WTC11 (cell line): ENCODE measurements at regions not wholly inside any gene's neighbourhood (a gene's known extent, or its start where the extent isn't known, plus 50 kb on each side); places are given as distances from the start of the nearest gene placed in this dataset.

ENCODE experiments used
- ATAC-seq: fragments of 200-7000 bp; cut with Tn5 transposase; 2 replicates; pipeline ENCODE4 v1.10.0; 2021; ENCODE audit warnings: mild to moderate bottlenecking, moderate library complexity
- CTCF ChIA-PET: fragments of 300-600 bp; sonication (Branson Sonifier 250); formaldehyde crosslinking; loops from one replicate; lab custom pipeline; 2021; ENCODE audit warnings: antibody characterized with exemption; lab: Charles Lee
- POLR2A ChIA-PET: fragments of 350-600 bp; sonication (Branson Sonifier 250); formaldehyde crosslinking; loops from one replicate; lab custom pipeline; 2021; ENCODE audit warnings: antibody characterized with exemption; lab: Charles Lee
- DNase-seq: peaks from one replicate; pipeline ENCODE4 v3.0.0; 2021; ENCODE audit warnings: low spot score
- H3K27ac Mint-ChIP-seq: 2 replicates; pipeline ENCODE4 v1.8.0; 2021; ENCODE audit warnings: mixed read lengths
- H3K27me3 Mint-ChIP-seq: 2 replicates; pipeline ENCODE4 v1.8.0; 2021; ENCODE audit warnings: low read depth, mild to moderate bottlenecking, moderate library complexity, mixed read lengths
- H3K36me3 Mint-ChIP-seq: 2 replicates; pipeline ENCODE4 v1.8.0; 2021; ENCODE audit warnings: mixed read lengths
- H3K4me1 Mint-ChIP-seq: 2 replicates; pipeline ENCODE4 v1.8.0; 2022; ENCODE audit warnings: mixed read lengths
- H3K4me3 Mint-ChIP-seq: 2 replicates; pipeline ENCODE4 v1.8.0; 2021; ENCODE audit warnings: mild to moderate bottlenecking, moderate library complexity, mixed read lengths
- H3K9me3 Mint-ChIP-seq: 2 replicates; pipeline ENCODE4 v1.8.0; 2021; ENCODE audit warnings: mixed read lengths
- ESRRA ChIP-seq: sonication (generic); formaldehyde crosslinking; IDR thresholded peaks from 2 replicates; pipeline ENCODE4 v1.8.1; 2022; ENCODE audit warnings: mild to moderate bottlenecking, missing genetic modification reagents, borderline replicate concordance
- MYBL2 ChIP-seq: sonication (generic); formaldehyde crosslinking; IDR thresholded peaks from 2 replicates; pipeline ENCODE4 v1.8.1; 2023; ENCODE audit warnings: mild to moderate bottlenecking, moderate library complexity, missing genetic modification reagents
- NFE2L1 ChIP-seq: sonication (generic); formaldehyde crosslinking; IDR thresholded peaks from 2 replicates; pipeline ENCODE4 v1.8.1; 2023; ENCODE audit warnings: missing genetic modification reagents
- NR1H2 ChIP-seq: sonication (generic); formaldehyde crosslinking; IDR thresholded peaks from 2 replicates; pipeline ENCODE4 v1.9.0; 2021; ENCODE audit warnings: mild to moderate bottlenecking, moderate library complexity, missing genetic modification reagents
- NR2C2 ChIP-seq: sonication (generic); formaldehyde crosslinking; IDR thresholded peaks from 2 replicates; pipeline ENCODE4 v1.8.0; 2022; ENCODE audit warnings: mild to moderate bottlenecking, missing genetic modification reagents
- OVOL2 ChIP-seq: fragments of 250-450 bp; sonication (Bioruptor Pico); IDR thresholded peaks from 2 replicates; pipeline ENCODE4 v1.9.0; 2021; ENCODE audit warnings: mild to moderate bottlenecking, borderline replicate concordance
- SP1 ChIP-seq: sonication (generic); formaldehyde crosslinking; conservative IDR thresholded peaks from 2 replicates; pipeline ENCODE4 v1.8.1; 2022; ENCODE audit warnings: missing genetic modification reagents
- TEAD4 ChIP-seq: sonication (generic); formaldehyde crosslinking; IDR thresholded peaks from 2 replicates; pipeline ENCODE4 v1.8.0; 2022; ENCODE audit warnings: mild to moderate bottlenecking, missing genetic modification reagents
- ZBTB21 ChIP-seq: sonication (generic); formaldehyde crosslinking; IDR thresholded peaks from 2 replicates; pipeline ENCODE4 v1.8.1; 2023; ENCODE audit warnings: mild to moderate bottlenecking, missing genetic modification reagents, borderline replicate concordance
- ZNF416 ChIP-seq: fragments of 250-450 bp; sonication (Bioruptor Pico); IDR thresholded peaks from 2 replicates; pipeline ENCODE4 v1.9.0; 2021; ENCODE audit warnings: mild to moderate bottlenecking, inconsistent platforms
- TF ChIP-seq, protein P1 (sequence below): sonication (generic); formaldehyde crosslinking; IDR thresholded peaks from 2 replicates; pipeline ENCODE4 v1.8.1; 2023; ENCODE audit warnings: mild to moderate bottlenecking, moderate library complexity, missing genetic modification reagents
- TF ChIP-seq, protein P2 (sequence below): sonication (generic); formaldehyde crosslinking; IDR thresholded peaks from 2 replicates; pipeline ENCODE4 v1.8.1; 2023; ENCODE audit warnings: mild to moderate bottlenecking, missing genetic modification reagents
- TF ChIP-seq, protein P3 (sequence below): sonication (generic); formaldehyde crosslinking; IDR thresholded peaks from 2 replicates; pipeline ENCODE4 v1.8.0; 2022; ENCODE audit warnings: mild to moderate bottlenecking, missing genetic modification reagents
- TF ChIP-seq, protein P4 (sequence below): sonication (generic); formaldehyde crosslinking; IDR thresholded peaks from 2 replicates; pipeline ENCODE4 v1.8.1; 2023; ENCODE audit warnings: mild to moderate bottlenecking, missing genetic modification reagents, moderate library complexity
- TF ChIP-seq, protein P5 (sequence below): sonication (generic); formaldehyde crosslinking; IDR thresholded peaks from 2 replicates; pipeline ENCODE4 v1.8.1; 2022; ENCODE audit warnings: low read depth, missing genetic modification reagents, borderline replicate concordance
- TF ChIP-seq, protein P6 (sequence below): fragments of 250-450 bp; sonication (Bioruptor Pico); IDR thresholded peaks from 2 replicates; pipeline ENCODE4 v1.8.0; 2021; ENCODE audit warnings: mild to moderate bottlenecking
- TF ChIP-seq, protein P7 (sequence below): sonication (generic); formaldehyde crosslinking; IDR thresholded peaks from 2 replicates; pipeline ENCODE4 v1.8.1; 2023; ENCODE audit warnings: mild to moderate bottlenecking, missing genetic modification reagents, borderline replicate concordance

DNA sequence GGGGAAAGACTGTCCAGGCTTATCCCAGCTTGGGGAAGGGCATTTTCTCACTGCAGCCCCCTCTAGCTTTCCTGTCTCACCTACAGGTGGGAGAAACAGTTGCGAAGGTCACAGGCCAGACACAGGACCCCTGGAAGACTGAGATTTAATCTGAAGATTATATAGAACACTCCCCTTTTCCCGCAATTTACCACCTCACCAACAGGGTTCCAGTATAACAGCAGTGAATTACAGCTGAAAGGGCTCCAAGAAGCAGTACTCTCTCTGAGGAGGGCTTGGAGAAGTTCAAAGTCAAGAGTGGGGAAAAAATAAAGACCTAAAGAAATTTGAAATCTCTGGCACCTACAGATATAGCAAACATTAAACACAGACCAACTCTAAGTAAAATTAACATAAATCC, 111.9 kb downstream of the ANKRD60 start:
- no peak overlapping the region for H3K27ac Mint-ChIP-seq

DNA sequence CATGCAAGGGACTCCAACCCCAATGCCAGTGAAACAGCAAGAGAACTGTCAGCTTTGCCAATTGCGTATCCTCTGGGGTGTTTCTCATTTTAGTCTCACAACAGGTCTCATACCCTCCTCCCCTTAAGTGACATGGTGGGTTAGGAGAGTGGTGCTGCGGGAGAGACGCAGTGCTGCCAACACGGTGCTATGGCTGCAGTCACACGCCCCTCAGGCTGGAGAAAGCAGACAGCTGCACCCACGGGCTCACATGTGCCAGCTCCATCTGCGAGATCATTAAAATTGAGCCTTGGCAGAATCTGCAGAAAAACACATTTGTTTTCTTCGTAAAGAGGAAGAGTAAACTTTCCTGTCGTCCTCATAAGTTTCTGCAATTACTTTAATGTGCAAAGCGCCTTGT, 114.7 kb downstream of the ANKRD60 start:
- DNase-seq (no peak), ATAC-seq (no peak)
- POLR2A ChIA-PET: no interaction called here
- Mint-ChIP-seq H3K9me3 (peaks cover 24% of the 10 kb centered on the region), H3K36me3 (no peaks in the 10 kb centered on the region), H3K4me3 (no peak overlapping the region), H3K4me1 (no peaks in the 10 kb centered on the region), H3K27me3 (peaks cover 3% of the 10 kb centered on the region; the same call in 1 of the 2 replicates), H3K27ac (no peak overlapping the region)
- CTCF ChIA-PET: interaction anchor here (0.7 to 1.2 kb wide), 2 partner anchors 28 to 66 kb away, joined by 3 to 4 read pairs; no protein-coding TSS in a partner anchor
- TF ChIP-seq ZNF416 (CRISPR knock-in tag): no peak
- TF ChIP-seq, protein P1, sequence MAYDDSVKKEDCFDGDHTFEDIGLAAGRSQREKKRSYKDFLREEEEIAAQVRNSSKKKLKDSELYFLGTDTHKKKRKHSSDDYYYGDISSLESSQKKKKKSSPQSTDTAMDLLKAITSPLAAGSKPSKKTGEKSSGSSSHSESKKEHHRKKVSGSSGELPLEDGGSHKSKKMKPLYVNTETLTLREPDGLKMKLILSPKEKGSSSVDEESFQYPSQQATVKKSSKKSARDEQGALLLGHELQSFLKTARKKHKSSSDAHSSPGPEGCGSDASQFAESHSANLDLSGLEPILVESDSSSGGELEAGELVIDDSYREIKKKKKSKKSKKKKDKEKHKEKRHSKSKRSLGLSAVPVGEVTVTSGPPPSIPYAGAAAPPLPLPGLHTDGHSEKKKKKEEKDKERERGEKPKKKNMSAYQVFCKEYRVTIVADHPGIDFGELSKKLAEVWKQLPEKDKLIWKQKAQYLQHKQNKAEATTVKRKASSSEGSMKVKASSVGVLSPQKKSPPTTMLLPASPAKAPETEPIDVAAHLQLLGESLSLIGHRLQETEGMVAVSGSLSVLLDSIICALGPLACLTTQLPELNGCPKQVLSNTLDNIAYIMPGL (CRISPR knock-in tag): no peak
- TF ChIP-seq, protein P2, sequence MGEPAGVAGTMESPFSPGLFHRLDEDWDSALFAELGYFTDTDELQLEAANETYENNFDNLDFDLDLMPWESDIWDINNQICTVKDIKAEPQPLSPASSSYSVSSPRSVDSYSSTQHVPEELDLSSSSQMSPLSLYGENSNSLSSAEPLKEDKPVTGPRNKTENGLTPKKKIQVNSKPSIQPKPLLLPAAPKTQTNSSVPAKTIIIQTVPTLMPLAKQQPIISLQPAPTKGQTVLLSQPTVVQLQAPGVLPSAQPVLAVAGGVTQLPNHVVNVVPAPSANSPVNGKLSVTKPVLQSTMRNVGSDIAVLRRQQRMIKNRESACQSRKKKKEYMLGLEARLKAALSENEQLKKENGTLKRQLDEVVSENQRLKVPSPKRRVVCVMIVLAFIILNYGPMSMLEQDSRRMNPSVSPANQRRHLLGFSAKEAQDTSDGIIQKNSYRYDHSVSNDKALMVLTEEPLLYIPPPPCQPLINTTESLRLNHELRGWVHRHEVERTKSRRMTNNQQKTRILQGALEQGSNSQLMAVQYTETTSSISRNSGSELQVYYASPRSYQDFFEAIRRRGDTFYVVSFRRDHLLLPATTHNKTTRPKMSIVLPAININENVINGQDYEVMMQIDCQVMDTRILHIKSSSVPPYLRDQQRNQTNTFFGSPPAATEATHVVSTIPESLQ: no peak
- no peak for TF ChIP-seq NR2C2 (CRISPR knock-in tag)
- TF ChIP-seq ZBTB21 (CRISPR knock-in tag): no peak
- TF ChIP-seq ESRRA (CRISPR knock-in tag): no peak
- TF ChIP-seq, protein P3, sequence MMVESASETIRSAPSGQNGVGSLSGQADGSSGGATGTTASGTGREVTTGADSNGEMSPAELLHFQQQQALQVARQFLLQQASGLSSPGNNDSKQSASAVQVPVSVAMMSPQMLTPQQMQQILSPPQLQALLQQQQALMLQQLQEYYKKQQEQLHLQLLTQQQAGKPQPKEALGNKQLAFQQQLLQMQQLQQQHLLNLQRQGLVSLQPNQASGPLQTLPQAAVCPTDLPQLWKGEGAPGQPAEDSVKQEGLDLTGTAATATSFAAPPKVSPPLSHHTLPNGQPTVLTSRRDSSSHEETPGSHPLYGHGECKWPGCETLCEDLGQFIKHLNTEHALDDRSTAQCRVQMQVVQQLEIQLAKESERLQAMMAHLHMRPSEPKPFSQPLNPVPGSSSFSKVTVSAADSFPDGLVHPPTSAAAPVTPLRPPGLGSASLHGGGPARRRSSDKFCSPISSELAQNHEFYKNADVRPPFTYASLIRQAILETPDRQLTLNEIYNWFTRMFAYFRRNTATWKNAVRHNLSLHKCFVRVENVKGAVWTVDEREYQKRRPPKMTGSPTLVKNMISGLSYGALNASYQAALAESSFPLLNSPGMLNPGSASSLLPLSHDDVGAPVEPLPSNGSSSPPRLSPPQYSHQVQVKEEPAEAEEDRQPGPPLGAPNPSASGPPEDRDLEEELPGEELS (CRISPR knock-in tag): no peak
- TF ChIP-seq SP1: no peak
- no peak for TF ChIP-seq OVOL2 (CRISPR knock-in tag)
- no peak for TF ChIP-seq NFE2L1 (CRISPR knock-in tag)
- TF ChIP-seq NR1H2: no peak

More for the DNA sequence above, 111.9 kb downstream of the ANKRD60 start:
- POLR2A ChIA-PET: no interaction called here
- peak; percentile 62 for ATAC-seq
- no peak overlapping the region for H3K4me3 Mint-ChIP-seq
- CTCF ChIA-PET: interaction anchor here (0.6 to 1.5 kb wide), 10 partner anchors 11 to 756 kb away, joined by 3 to 8 read pairs (median 4); no protein-coding TSS in a partner anchor
- H3K36me3 Mint-ChIP-seq: no peaks in the 10 kb centered on the region
- TF ChIP-seq, protein P4, sequence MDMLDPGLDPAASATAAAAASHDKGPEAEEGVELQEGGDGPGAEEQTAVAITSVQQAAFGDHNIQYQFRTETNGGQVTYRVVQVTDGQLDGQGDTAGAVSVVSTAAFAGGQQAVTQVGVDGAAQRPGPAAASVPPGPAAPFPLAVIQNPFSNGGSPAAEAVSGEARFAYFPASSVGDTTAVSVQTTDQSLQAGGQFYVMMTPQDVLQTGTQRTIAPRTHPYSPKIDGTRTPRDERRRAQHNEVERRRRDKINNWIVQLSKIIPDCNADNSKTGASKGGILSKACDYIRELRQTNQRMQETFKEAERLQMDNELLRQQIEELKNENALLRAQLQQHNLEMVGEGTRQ (CRISPR knock-in tag): no peak
- TF ChIP-seq MYBL2 (CRISPR knock-in tag): no peak
- TF ChIP-seq ESRRA (CRISPR knock-in tag): no peak
- TF ChIP-seq, protein P5, sequence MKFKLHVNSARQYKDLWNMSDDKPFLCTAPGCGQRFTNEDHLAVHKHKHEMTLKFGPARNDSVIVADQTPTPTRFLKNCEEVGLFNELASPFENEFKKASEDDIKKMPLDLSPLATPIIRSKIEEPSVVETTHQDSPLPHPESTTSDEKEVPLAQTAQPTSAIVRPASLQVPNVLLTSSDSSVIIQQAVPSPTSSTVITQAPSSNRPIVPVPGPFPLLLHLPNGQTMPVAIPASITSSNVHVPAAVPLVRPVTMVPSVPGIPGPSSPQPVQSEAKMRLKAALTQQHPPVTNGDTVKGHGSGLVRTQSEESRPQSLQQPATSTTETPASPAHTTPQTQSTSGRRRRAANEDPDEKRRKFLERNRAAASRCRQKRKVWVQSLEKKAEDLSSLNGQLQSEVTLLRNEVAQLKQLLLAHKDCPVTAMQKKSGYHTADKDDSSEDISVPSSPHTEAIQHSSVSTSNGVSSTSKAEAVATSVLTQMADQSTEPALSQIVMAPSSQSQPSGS (CRISPR knock-in tag): no peak
- no peak for TF ChIP-seq NR2C2 (CRISPR knock-in tag)
- TF ChIP-seq, protein P6, sequence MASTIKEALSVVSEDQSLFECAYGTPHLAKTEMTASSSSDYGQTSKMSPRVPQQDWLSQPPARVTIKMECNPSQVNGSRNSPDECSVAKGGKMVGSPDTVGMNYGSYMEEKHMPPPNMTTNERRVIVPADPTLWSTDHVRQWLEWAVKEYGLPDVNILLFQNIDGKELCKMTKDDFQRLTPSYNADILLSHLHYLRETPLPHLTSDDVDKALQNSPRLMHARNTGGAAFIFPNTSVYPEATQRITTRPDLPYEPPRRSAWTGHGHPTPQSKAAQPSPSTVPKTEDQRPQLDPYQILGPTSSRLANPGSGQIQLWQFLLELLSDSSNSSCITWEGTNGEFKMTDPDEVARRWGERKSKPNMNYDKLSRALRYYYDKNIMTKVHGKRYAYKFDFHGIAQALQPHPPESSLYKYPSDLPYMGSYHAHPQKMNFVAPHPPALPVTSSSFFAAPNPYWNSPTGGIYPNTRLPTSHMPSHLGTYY (CRISPR knock-in tag): no peak
- TF ChIP-seq TEAD4 (CRISPR knock-in tag): no peak
- TF ChIP-seq, protein P7, sequence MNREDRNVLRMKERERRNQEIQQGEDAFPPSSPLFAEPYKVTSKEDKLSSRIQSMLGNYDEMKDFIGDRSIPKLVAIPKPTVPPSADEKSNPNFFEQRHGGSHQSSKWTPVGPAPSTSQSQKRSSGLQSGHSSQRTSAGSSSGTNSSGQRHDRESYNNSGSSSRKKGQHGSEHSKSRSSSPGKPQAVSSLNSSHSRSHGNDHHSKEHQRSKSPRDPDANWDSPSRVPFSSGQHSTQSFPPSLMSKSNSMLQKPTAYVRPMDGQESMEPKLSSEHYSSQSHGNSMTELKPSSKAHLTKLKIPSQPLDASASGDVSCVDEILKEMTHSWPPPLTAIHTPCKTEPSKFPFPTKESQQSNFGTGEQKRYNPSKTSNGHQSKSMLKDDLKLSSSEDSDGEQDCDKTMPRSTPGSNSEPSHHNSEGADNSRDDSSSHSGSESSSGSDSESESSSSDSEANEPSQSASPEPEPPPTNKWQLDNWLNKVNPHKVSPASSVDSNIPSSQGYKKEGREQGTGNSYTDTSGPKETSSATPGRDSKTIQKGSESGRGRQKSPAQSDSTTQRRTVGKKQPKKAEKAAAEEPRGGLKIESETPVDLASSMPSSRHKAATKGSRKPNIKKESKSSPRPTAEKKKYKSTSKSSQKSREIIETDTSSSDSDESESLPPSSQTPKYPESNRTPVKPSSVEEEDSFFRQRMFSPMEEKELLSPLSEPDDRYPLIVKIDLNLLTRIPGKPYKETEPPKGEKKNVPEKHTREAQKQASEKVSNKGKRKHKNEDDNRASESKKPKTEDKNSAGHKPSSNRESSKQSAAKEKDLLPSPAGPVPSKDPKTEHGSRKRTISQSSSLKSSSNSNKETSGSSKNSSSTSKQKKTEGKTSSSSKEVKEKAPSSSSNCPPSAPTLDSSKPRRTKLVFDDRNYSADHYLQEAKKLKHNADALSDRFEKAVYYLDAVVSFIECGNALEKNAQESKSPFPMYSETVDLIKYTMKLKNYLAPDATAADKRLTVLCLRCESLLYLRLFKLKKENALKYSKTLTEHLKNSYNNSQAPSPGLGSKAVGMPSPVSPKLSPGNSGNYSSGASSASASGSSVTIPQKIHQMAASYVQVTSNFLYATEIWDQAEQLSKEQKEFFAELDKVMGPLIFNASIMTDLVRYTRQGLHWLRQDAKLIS (CRISPR knock-in tag): no peak
- TF ChIP-seq, all 79 proteins: peak for 0
- no peak for DNase-seq
- H3K4me1 Mint-ChIP-seq: no peaks in the 10 kb centered on the region
- peaks cover 3% of the 10 kb centered on the region for H3K27me3 Mint-ChIP-seq
- H3K9me3 Mint-ChIP-seq: peaks cover 18% of the 10 kb centered on the region
